DOHH2 (cell line): ENCODE measurements at regions not wholly inside any gene's neighbourhood (a gene's known extent, or its start where the extent isn't known, plus 50 kb on each side); places are given as distances from the start of the nearest gene placed in this dataset.

Source experiments
- H3F3A ChIP-seq: fragments of 200-600 bp; sonication (generic), shearing (Covaris generic); 2 replicates; pipeline ENCODE4 v1.6.0; 2016; ENCODE audit warnings: antibody characterized with exemption, mild to moderate bottlenecking; ENCODE audit not compliant: control insufficient read depth, insufficient read depth
- H3K27ac ChIP-seq: fragments of 200-600 bp; sonication (generic); 2 replicates; pipeline ENCODE4 v1.5.1; 2014; ENCODE audit warnings: low read depth, mild to moderate bottlenecking, low read length, moderate library complexity
- H3K27me3 ChIP-seq: fragments of 200-600 bp; sonication (generic); 2 replicates; pipeline ENCODE4 v1.6.1; 2014; ENCODE audit warnings: mild to moderate bottlenecking, low read length, mixed read lengths; ENCODE audit not compliant: control insufficient read depth
- H3K36me3 ChIP-seq: fragments of 200-600 bp; sonication (generic); 2 replicates; pipeline ENCODE4 v1.6.1; 2014; ENCODE audit warnings: mild to moderate bottlenecking, low read length, moderate library complexity, mixed read lengths; ENCODE audit not compliant: control insufficient read depth
- H3K4me1 ChIP-seq: fragments of 200-600 bp; sonication (generic); 2 replicates; pipeline ENCODE4 v1.6.1; 2014; ENCODE audit warnings: mild to moderate bottlenecking, low read length, mixed read lengths; ENCODE audit not compliant: control insufficient read depth
- H3K4me2 ChIP-seq: fragments of 200-600 bp; sonication (generic); 2 replicates; pipeline ENCODE4 v1.6.0; 2014; ENCODE audit warnings: mild to moderate bottlenecking, low read length, moderate library complexity
- H3K4me3 ChIP-seq: fragments of 200-600 bp; sonication (generic); 2 replicates; pipeline ENCODE4 v1.5.1; 2014; ENCODE audit warnings: mild to moderate bottlenecking, low read length, mixed read lengths
- H3K79me2 ChIP-seq: fragments of 200-600 bp; sonication (generic); 2 replicates; pipeline ENCODE4 v1.6.1; 2014; ENCODE audit warnings: mild to moderate bottlenecking, low read length, mixed read lengths; ENCODE audit not compliant: control insufficient read depth
- H3K9me2 ChIP-seq: fragments of 200-600 bp; sonication (generic); replicated peaks from 2 replicates; pipeline ENCODE4 v1.6.1; 2014; ENCODE audit warnings: mild to moderate bottlenecking, low read length, mixed read lengths; ENCODE audit not compliant: control insufficient read depth
- H3K9me3 ChIP-seq: fragments of 200-600 bp; sonication (generic); 2 replicates; pipeline ENCODE4 v1.6.1; 2014; ENCODE audit warnings: antibody characterized with exemption, low read length, mixed read lengths; ENCODE audit not compliant: control insufficient read depth, insufficient read depth
- H4K20me1 ChIP-seq: fragments of 200-600 bp; sonication (generic); 2 replicates; pipeline ENCODE4 v1.6.0; 2014; ENCODE audit warnings: low read depth, mild to moderate bottlenecking, antibody characterized with exemption, low read length, moderate library complexity; ENCODE audit not compliant: control insufficient read depth, insufficient read depth
- EZH2phosphoT487 ChIP-seq: fragments of 200-600 bp; sonication (generic); IDR thresholded peaks from 2 replicates; pipeline ENCODE4 v1.6.1; 2017; ENCODE audit warnings: borderline replicate concordance, mild to moderate bottlenecking, antibody characterized with exemption, low read length, moderate library complexity, mixed read lengths
- TF ChIP-seq, protein P1 (sequence below): fragments of 200-600 bp; sonication (generic); IDR thresholded peaks from one replicate; pipeline ENCODE4 v1.5.1; 2014; ENCODE audit warnings: antibody characterized with exemption, mild to moderate bottlenecking, low read depth, low read length; ENCODE audit not compliant: poor library complexity, severe bottlenecking

DNA sequence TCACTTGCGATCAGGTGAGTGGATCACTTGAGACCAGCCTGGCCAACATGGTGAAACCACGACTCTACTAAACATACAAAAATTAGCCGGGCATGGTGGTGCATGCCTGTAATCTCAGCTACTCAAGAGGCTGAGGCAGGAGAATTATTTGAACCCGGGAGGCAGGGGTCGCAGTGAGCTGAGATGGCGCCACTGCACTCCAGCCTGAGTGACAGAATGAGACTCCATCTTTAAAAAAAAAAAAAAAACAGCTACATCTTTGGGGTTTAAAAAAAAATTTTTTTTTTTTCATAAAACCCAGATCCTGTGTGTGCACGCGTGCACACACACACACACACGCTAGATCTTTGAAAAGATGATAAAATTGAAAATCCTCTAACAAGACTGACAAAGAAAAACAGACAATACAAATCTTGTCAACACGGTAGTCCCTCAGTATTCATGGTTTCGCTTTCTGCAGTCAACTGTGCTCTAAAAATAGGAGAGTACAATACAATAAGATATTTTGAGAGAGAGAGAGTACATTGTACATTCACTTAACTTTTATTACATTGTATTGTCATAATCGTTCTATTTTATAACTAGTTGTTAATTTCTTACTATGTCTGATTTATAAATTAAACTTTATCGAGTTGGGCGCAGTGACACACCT, 295.3 kb upstream of the RGS6 start:
- Histone ChIP-seq H3K4me2 (no peak overlapping the region), H3K79me2 (no peaks in the 10 kb centered on the region), H3K4me1 (no peaks in the 10 kb centered on the region), H3F3A (no peaks in the 10 kb centered on the region), H4K20me1 (no peaks in the 10 kb centered on the region), H3K36me3 (no peaks in the 10 kb centered on the region), H3K27me3 (no peaks in the 10 kb centered on the region), H3K9me3 (no peaks in the 10 kb centered on the region), H3K9me2 (no peaks in the 10 kb centered on the region), H3K27ac (no peak overlapping the region), H3K4me3 (no peak overlapping the region)
- TF ChIP-seq, protein P1, sequence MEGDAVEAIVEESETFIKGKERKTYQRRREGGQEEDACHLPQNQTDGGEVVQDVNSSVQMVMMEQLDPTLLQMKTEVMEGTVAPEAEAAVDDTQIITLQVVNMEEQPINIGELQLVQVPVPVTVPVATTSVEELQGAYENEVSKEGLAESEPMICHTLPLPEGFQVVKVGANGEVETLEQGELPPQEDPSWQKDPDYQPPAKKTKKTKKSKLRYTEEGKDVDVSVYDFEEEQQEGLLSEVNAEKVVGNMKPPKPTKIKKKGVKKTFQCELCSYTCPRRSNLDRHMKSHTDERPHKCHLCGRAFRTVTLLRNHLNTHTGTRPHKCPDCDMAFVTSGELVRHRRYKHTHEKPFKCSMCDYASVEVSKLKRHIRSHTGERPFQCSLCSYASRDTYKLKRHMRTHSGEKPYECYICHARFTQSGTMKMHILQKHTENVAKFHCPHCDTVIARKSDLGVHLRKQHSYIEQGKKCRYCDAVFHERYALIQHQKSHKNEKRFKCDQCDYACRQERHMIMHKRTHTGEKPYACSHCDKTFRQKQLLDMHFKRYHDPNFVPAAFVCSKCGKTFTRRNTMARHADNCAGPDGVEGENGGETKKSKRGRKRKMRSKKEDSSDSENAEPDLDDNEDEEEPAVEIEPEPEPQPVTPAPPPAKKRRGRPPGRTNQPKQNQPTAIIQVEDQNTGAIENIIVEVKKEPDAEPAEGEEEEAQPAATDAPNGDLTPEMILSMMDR: no peak
- TF ChIP-seq EZH2phosphoT487: no peak

DNA sequence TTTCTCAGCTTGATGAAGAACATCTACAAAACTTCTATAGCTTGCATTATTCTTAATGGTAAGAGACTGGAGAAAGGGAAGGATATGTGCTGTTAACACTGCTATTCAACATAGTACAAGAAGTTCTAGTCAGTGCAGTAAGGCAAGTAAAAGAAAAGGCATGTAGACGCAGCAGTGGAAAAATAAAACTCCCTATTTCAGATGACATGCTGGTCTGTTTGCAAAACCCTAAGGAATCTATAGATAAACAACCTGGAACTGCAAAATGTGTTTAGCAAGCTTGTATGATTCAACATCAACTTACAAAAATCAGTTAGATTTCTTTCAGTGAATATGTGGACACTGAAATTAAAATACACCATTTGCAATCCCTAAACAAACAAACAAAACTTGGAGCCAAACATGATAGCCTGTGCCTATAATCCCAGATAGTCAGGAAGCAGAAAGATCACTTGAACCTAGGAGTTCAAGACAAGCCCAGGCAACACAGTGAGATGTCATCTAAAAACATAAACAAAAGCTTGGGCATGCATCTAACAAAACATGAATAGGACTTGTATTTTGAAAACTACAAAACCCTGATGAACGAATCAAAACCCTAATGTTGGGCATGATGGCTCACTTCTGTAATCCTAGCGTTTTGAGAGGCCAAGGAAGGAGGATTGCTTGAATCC, 293.6 kb upstream of the RGS6 start:
- no peaks in the 10 kb centered on the region for H3K9me2 ChIP-seq
- no peak overlapping the region for H3K27ac ChIP-seq
- no peak overlapping the region for H3K4me3 ChIP-seq
- H3K79me2 ChIP-seq: no peaks in the 10 kb centered on the region
- no peaks in the 10 kb centered on the region for H3K36me3 ChIP-seq
- no peaks in the 10 kb centered on the region for H3K9me3 ChIP-seq
- TF ChIP-seq, protein P1: no peak
- TF ChIP-seq EZH2phosphoT487: no peak
- no peaks in the 10 kb centered on the region for H4K20me1 ChIP-seq
- H3F3A ChIP-seq: no peaks in the 10 kb centered on the region
- H3K4me1 ChIP-seq: no peaks in the 10 kb centered on the region
- H3K27me3 ChIP-seq: no peaks in the 10 kb centered on the region
- no peak overlapping the region for H3K4me2 ChIP-seq

DNA sequence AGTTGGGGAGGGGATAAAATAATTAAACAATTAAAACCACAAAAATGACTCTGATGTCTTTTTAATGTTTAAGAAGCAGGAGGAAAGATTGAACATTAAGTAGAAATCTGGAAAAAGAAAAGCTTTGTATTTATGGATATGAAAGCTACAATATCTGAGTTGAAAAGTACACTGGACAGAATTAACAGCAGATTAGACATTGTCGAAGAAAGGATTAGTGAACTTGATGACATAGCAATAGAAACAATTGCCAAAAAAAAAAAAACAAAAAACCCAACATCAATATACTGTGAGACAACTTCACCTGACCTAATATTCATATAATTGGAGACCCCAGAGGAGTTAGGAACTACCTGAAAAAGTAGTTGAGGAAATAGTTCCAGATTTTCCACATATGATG, 289.5 kb upstream of the RGS6 start:
- Histone ChIP-seq H3K4me2 (no peak overlapping the region), H3K4me1 (no peaks in the 10 kb centered on the region), H3K79me2 (no peaks in the 10 kb centered on the region), H3K9me3 (no peaks in the 10 kb centered on the region), H4K20me1 (no peaks in the 10 kb centered on the region), H3K9me2 (no peaks in the 10 kb centered on the region), H3K36me3 (no peaks in the 10 kb centered on the region), H3K27me3 (no peaks in the 10 kb centered on the region), H3K4me3 (no peak overlapping the region), H3K27ac (no peak overlapping the region), H3F3A (no peaks in the 10 kb centered on the region)
- TF ChIP-seq EZH2phosphoT487: no peak
- TF ChIP-seq, protein P1: no peak
